ENCODE measurements at regions not wholly inside any gene's neighbourhood (a gene's known extent, or its start where the extent isn't known, plus 50 kb on each side); places are given as distances from the start of the nearest gene placed in this dataset.

- TF ChIP-seq CTCF (IDR thresholded peaks at IDR 0.05) = no peak
- TF ChIP-seq POLR2A (IDR thresholded peaks at IDR 0.05) = no peak
- TF ChIP-seq EP300 (IDR thresholded peaks at IDR 0.05; ENCODE audit: low read depth) = no peak
These were observed 113.4 kb upstream of the DYRK2 start for GRCh38 chr12:67535176-67535575.

All from transverse colon (tissue), 3 donors.